ENCODE measurements at regions not wholly inside any gene's neighbourhood (a gene's known extent, or its start where the extent isn't known, plus 50 kb on each side); places are given as distances from the start of the nearest gene placed in this dataset.
"Not testable (repeated sequence)": the region's sequence is repeated elsewhere in the genome, so short reads cannot be mapped to it uniquely, and the experiment has no call there.

DNA sequence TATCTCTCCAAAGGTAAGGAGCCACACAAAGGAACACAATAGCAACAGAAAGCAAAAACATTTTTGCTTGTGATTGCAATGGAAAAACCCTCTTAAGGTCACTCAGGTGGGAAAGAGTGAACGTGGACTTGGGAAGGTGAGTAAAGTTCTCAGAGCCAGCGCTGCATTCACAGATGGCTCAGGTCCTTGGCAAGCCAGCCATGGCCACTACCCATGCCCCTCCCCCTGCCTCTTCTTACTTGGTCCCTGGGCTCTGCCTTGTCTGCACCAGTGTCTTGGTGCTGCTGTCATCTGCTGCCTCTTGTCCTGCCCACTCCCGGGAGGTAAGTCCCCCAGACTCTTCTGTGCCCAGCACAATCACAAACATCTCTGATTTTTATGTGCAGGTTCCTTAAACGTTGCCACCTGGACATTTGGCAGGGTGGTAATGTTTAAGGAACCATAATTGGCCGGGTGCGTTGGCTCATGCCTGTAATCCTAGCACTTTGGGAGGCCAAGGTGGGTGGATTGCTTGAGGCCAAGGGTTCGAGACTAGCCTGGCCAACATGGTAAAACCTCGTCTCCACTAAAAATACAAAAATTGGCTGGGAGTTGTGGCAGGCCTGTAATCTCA lies 74.6 kb downstream of the FEM1C start:
- no peak for DNase-seq

DNA sequence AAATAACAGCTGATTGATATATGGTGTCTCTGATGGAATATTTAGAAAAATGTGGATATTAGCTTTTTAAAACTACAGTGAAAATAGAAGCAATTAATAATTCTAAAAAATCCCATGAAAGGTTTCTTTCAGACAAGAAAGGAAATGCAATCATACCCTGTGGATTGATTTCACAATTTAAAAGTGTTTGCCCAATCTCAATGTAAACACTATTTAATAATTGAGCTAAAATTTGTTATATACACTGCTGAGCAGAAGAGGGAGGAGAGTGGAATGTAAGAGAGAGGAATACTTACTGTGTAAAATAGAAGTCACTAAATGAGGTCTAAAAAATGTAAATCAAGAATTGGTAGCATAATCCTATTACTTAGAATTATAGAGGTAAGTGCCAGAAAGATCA lies 76.9 kb downstream of the FEM1C start:
- no peak for DNase-seq

DNA sequence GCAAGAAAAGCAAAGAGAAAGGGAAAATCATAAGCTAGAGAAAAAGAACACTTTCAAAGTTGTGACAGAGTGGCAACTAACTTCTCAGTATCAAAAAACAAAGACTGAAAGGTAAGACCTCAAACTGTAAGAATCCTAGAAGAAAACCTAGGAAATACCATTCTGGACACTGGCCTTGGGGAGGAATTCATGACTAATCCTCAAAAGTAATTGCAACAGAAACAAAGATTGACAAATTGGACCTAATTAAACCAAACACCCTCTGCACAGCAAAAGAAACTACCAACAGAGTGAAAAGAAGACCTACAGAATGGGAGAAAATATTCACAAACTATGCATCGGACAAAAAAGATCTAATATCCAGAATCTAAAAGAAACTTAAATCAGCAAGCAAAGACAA lies 79.1 kb downstream of the FEM1C start:
- no peak for DNase-seq

DNA sequence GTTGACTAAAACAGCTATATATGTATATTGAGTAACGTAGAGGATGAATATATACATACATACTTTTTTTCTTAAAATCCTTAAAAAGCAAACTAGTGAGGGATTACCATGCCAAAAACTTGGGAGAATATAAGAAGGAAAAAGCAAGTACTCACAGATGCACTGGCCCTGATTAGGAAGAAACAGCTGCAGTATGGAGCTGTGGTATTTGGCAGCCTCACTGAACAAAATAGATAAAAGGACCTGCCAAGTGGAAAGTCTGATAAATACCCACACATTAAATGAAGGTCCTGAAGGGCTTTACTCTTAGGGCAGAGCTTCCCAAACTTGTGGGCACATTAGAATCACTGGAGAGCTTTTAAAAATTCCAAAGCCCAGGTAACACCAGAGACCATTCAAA lies 80.6 kb downstream of the FEM1C start:
- DNase-seq: no peak

DNA sequence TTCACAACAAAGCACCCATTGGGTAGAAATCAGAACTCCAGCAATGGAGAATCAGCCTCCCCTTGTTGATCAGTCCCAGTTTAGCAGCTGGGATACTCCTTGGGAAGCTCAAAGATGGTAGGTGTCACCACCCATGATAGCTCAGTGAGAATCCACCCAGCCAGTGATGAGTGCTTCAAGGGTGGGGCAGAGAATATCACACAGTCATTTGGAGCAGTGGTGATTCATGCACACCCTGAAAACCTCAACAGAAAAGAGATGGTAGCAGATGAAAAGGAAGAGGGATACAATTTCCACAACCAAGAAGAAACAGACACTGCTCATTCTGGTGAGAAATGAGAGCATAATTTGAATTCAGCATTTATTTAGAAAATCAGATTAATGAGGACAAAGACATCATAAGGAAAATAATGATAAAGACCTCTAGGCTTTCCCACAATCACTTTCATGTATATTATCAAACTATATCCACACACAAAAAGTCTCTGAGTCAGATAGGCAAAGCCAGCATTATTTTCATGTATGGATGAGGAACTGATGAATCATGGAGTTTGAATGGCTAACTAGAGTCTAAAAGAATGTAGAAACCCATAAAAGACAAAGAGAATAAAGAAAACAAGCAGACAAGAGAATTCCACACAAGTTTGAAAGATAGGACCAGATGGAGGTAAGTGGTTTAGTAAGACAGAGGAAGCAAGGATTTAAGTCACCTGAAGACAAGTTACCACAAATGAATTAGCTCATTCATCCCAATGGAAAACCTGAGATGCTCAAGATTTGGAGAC lies 82.9 kb downstream of the FEM1C start:
- no peak for DNase-seq

DNA sequence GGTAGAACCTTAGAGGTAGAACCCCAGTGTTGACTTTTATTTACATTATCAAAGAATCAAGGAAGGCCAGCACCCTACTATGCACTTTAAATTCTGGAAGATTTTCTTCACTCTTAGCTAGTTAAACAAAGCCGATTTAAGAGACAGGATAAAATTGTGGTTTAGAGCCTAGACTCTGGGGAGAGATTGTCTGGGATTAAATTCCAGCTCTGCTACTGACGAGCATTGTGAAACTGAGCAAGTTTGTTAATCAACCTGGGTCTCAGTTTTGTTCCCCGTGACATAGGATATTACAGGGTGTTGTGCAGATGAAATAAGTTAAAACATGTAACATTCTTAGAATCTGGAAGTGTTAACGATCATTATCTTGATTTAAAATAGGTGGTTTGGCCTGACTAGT lies 83.5 kb downstream of the FEM1C start:
- no peak for DNase-seq

DNA sequence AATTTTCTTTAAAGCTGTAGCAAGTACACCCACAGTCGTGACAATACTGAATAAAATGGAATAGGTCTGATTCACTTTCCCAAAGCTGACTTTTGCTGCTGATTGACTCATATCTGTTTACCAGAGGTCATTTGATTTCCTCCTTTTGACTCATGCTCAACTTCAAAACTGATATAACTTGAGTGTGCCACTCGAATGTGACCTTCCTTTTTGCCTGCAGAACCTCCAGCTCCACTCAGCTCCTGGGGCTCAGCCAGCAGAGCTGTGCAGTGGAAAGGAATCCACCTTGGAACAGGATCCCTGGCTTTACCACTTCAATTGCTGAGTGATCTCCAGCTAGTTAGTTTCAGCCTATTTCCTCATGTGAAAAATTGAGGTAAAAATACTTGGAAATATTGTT lies 84.1 kb downstream of the FEM1C start:
- DNase-seq: no peak

DNA sequence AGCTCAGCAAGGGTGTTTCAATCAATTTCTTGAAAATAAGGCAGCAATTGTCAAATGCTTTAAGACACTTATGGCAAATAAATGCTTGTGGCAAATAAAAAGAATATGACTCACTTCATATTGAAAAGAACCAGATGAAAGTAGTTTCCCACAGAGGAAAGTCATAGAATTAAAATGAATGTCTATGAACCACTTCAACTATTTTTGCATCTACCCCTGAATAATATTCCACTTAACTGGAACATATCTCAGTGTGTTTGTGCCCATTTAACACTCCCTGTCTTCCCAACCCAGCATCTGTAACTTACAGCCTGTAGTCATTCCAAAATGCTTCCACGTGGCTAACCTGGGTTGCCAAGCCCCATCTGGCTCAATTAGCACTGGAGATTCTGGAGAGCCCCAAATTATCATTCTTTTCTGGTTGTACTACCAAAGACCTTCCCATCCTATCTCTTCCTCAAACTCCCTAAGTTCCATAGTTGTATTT lies 84.7 kb downstream of the FEM1C start:
- DNase-seq: no peak

DNA sequence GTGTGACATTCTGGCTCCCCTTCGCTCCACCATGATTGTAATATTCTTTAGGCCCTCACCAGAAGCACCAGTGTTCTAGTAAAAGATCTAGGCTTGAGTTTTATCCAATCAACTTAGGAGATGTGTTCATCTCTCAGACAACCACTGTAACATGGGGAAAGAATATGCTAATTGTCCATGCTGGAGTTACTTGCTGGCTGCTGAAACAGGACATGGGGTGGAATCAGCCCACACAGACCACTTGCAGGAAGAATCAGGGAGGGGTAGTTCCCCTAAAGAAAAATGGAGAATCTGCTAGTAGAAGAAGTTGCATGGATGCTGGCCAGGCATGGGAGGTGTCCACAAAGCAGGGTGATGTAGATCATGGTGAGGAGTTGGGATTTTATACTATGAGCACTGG lies 86.2 kb downstream of the FEM1C start:
- DNase-seq: no peak

DNA sequence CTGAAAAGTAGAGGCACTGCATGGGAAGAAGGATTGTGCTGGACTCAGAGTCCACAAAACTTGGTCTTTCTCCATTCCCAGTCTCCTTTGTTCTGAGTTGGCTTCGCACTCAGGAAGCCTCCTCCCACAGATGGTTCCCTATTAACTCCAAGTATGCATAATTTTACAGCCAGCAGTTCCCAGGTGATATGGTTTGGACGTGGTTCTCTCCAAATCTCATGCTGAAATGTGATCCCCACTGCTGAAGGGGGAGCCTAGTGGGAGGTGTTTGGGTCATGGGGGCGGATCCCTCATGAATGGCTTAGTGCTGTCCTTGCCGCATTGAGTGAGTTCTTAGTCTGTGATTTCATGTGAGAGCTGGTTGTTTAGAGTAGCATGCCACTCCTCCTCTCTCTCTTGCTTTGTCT lies 86.6 kb downstream of the FEM1C start:
- no peak for DNase-seq

DNA sequence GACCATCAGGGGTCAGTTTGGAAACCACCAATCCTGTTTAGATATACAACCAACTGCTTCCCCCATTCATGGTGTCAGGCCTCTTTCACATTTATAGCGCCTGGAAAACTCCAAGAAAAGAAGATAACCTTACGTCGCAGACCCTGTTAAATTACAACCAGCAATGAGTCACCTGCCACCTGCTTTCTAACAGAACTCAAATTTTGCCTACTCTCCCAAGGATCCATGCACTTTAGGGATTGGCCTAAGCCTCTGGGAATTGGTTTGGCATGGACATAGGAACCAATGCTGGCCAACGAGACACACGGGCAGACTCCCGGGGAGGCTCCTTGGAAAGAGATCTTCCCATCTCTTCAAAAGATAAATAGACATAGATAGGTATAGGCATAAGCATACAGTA lies 87.0 kb downstream of the FEM1C start:
- DNase-seq: no peak

DNA sequence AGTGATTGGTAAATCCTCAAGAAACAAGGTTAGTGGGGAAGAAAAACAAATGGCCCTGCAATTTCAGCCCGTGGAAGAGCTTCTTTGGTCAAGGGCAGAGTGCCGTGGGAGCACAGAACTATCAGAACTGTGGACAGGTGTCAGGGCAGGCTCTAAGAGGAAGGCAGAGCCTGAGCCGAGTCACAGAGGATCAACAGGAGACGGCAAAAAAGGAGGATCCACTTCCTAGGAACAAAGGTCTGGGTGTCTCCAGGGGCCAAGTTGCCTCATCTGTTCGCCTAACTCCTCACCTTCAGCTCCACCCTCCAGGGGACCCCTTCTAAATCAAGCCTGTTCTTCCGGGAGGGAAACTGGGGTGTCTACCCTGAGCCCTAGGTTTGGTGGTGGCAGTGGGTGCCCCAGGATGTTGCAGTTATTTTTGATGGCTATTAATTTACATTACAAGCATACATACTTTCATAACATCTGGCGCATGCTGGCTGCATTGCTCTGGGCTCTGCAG lies 88.0 kb downstream of the FEM1C start:
- no peak for DNase-seq

DNA sequence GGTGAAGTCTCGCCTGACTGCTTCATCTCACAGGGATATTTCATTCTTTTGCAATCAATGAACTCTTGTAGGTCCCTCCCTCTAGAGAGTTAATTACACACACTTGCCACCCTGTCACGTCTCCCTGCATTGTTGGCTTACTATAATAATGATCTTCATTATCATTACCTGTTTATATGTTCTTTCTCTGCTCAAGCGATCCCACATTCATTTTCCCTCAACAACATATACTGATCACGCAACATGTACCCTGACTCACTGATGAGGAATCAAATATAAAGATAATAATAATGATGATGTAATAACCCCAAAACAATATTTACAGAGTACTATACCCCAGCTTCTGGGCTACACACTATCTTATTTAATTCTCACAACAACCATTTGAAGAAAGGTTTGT lies 88.5 kb downstream of the FEM1C start:
- no peak for DNase-seq

DNA sequence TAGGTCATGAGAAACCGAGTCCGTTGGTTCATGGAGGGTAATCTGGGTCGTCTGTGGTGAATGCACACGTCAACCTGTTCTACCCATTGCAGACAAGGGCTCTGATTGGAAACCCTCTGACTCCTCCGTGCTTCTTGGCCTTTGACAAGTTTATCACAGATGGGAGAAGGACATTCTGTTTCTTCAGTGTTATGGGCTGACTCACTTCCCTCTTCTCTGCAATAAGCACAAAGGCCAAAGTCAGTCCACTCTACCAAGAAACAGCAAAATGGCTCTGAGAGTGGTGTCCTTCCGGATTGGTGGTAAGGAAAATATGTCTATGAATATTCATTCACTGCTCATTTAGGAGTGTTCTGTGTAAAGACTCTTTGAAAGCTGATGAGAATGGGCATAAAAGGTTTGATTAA lies 89.3 kb downstream of the FEM1C start:
- no peak for DNase-seq

DNA sequence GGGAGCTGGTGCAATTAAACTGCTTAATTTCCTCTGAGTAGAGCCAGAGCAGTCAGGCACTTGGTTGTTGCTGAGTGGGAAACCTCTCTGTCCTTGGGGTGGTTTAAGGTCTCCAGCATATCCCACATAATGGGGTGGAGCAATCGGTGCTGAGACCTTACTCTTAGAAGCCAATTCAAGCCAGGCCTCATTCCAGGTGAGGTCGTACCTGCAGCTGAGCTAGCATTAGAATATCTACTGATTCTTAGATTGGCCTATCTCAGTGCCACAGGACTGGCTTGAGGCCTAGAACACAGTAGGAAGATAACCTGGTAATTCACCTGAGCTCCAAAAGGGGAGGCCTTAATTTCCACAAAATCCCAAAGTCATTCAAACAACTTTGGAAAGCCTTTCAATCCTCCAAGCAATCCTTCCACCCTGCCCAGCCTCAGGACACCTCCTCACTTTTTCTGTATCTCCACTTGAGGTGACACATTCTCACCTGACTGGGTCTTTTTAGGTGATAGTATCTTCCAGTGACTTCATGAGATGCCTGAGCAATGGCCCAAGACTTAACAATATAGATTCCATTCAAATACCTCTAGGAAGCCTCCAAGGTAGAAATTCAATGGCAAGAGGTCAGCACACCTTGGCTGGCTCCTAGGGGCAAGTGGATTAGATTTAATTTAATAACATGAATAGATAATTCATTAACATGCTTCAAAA lies 91.0 kb downstream of the FEM1C start:
- no peak for DNase-seq

DNA sequence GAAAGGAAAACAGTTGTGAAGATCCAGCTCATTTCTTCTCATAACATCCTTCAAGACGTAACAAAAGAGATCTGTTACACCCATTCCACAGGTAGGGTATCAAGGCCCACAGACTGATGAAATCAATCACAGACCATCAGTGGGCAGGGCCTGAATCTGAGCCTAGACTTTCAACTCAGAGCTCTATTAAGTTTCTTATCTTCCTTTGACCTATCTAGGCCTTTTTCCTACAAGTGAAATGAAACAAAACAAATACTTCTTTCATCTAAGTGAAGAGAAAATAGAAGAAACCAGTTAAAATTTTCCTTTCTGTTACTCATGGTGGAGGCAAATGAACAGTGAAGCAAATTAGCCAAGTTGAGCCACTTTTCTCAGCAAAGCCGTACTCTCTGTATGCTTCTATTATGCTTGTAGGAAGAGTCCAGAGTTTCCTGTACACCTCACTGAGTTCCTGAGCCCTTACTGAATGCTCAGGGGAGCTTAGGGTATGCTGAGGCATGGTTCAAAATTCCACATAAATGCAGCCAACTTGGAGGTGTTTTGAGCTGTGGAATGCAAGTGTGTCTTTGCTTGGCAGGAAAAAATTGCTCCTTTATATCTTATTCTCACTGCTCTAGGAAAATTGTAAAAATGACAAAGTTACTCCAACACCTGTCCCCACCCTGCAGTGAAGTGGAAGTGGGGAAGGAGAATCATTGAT lies 91.9 kb downstream of the FEM1C start:
- no peak for DNase-seq

DNA sequence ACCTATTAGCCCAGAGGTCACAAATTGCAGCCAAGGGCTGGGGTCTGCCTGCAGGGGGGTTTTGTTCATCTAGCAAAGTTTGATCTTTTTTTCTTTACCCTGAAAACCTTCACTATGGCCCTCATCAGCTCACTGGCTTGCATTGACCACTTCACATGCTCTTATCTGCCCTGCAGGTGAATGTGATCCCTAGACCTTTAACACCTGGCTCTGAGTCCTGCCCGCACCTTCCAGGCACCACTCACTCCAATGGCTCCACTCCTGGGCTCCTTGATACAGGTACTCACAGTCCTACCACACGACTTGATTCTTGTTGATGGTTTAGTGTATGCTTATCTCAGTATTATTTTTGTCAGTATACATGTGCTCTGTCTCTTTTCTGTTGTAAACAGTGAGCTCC lies 92.5 kb downstream of the FEM1C start:
- no peak for DNase-seq

DNA sequence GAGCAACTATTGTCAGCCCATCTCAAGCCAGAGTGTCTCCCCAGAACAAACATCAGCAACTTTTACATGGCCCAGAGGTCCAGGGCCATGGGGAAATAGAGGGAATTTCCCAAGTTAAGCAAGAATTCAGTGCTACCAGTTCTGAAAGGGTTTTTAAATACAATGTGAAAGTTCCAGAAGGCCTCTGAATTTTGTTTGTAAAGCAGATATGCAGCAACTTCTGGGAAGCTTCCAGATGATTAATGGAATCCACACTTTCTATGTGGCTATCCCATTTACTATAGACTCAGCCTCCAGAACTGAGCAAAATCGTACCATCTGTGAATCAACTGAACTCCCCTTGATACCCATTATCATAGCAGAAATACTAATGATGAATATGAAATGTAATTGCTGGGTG lies 93.8 kb downstream of the FEM1C start:
- no peak for DNase-seq

DNA sequence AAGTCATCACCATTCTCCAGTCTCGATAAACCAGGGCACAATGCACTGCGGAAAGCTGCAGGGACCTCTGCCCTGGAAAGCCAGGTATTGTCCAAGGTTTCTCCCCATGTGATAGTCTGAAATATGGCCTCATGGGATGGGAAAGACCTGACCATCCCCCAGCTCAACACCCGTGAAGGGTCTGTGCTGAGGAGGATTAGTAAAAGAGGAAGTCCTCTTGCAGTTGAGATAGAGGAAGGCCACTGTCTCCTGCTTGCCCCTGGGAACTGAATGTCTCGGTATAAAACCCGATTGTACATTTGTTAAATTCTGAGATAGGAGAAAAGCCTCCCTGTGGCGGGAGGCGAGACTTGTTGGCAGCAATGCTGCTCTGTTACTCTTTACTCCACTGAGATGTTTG lies 95.9 kb downstream of the FEM1C start:
- DNase-seq: not testable (repeated sequence)

DNA sequence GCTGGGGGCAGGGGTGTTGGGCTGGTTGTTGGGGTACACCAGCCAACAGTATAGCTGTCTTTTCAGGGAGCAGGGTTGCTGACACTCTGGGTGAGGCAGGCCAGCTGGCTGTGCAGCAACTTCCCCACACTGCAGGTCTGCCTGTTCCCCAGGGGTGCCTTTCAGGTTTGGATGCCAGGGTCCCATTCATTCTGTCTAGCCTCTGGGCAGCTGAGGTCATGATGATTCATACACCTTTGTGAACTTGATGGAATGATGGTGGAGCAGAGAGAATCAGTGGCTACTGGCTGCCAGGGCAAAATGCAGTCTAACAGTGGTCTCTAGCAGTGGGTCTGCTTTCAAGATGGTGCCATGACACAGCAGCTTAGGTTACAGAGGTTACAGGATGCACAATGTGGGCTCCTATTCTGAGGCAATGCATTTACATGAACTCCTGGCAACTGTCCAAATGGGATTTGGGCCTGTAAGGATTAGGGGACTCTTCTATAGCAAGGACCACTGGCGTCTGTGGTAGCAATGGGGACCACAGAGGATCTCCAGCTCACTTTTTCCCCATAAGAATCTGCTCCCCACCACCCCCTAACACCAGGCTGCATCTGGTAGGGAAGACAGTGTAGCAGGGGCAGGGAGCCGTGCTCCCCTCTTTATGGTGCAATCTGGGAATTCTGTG lies 103.7 kb downstream of the FEM1C start:
- no peak for DNase-seq

DNA sequence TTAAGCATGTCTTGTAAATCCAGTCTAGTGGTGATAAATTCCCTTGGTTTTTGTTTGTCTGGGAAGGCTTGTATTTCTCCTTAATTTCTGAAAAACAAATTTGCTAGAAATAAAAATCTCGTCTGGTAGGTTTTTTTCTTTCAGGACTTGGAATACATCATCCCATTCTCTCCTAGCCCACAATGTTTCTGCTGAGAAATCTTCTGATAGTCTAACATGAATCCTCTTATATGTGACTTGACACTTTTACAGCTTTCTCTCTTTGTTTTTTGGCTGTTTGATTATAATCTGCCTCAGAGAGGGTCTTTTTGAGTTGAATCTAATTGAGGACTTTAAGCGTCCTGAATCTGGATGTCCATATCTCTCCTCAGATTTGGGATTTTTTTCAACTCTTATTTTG lies 104.9 kb downstream of the FEM1C start:
- DNase-seq: no peak

DNA sequence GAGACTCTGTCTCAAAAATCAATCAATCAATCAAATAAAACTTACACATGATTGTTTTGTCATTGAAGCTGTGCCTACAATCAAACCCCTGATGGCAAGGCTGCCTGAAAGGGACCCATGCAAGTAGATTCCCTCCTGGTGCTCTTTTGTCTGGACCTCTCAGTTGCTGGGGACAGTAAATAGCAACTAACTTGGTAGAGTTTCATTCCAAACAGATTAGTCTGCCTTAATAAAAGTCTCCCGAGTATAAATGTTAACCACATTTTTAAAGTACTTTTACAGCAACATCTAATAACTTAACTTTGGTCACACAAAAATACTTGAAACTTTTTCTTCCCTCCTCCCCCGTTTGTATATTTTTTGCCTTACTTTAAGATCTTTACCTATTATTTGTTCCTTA lies 105.5 kb downstream of the FEM1C start:
- DNase-seq: no peak

Data from CD4-positive, alpha-beta T cell treated with Interleukin-10 for 1 hour (primary cell).